Hepatic stellate cell (primary cell): ENCODE measurements at regions not wholly inside any gene's neighbourhood (a gene's known extent, or its start where the extent isn't known, plus 50 kb on each side); places are given as distances from the start of the nearest gene placed in this dataset.
"Not testable (repeated sequence)": the region's sequence is repeated elsewhere in the genome, so short reads cannot be mapped to it uniquely, and the experiment has no call there.

Experiments
- DNase-seq: peaks from one replicate; pipeline ENCODE4 v3.0.0; 2011; ENCODE audit warnings: low spot score

DNA sequence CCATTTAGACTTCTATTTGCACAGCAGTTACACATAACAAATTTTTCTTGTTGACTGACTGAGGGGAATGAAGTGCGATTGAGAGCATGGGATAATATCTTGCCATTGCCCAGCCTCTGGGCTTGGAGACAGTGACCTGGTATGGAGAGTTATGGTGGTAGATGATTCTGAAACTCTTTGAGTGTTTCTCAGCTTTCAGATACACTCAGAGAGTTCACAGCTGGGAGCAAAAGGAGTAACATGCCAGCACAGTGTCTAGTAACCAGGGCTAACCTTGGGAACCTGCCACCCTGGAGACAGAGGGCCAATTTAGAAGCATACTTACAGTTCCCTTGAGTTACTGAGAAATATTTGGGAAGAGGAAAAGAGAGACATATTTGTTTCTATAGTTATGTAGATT is 1099.3 kb upstream of the CELF4 start:
- no peak for DNase-seq

DNA sequence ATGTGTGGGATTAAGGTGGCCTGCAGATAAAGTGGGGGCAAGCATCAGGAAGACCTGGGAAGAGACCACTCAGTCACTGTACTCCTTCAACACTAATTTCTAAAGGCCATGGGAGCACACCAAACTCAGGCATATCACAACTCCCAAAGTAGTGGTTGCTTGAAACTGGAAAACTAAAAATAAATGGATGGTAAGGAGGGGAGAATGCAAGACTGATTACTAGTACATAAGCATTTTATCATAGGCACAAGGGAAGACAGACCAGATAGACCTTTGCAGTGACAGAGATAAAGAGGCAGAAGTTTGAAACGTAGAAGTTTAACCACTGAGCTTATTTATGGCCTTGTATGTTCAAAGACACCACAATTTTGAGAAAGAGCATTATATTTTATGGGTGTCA is 1098.1 kb upstream of the CELF4 start:
- DNase-seq, result no peak

DNA sequence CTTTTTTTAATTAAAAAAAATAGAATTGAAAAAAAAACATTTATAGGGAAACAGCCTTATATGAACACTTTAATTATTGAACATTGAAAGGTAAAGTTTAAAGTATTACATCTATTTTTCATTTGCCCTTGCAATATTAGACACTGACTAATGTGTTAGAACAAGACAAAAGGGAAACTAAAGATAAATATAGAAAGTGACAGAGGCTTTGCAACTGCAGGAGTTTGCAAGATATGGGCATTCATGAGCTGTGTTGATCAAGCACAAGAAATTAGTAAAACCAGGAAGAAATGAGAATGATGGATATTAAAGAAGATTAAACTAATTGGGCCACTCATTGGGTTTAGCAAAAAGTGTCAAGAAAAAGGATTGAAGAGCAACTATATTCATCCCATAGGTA is 1097.7 kb upstream of the CELF4 start:
- no peak for DNase-seq

DNA sequence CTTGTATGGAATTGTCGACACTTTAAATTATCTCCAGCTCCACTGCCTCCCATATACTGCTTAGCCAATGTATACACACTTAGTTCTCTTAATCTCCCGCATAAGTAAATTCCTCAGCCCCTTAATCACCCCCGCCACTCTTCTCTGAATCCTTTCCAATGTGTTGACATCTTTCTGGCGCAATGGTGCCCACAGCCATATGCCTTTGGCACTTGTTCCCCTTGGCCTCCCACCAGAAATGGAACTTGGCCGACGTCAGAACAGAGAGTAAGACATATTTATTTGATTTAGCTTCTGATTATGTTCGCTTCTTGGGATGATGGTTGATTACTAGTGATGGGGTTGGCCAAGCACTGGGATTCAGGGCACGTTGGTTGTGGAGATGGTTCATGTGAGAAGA is 1089.3 kb upstream of the CELF4 start:
- DNase-seq, result no peak

DNA sequence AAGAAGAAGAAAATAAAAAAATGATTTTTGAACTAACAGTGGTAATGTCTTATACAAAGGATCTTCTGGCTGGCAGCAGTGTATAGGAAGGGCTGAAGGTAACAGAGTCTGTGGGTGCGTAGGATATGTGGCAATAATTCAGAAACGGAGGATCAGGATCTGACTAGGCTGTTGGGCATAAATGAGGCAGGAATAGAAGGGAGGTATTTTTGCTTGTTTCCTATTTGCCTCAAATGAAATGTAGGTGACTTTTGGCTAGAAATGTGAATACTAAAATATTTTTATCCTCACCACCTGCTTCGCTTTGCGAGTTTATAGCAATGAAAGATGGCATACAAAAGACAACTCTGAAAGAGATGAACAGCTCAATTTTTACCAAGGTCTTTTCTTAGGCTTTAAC is 1086.1 kb upstream of the CELF4 start:
- no peak for DNase-seq

DNA sequence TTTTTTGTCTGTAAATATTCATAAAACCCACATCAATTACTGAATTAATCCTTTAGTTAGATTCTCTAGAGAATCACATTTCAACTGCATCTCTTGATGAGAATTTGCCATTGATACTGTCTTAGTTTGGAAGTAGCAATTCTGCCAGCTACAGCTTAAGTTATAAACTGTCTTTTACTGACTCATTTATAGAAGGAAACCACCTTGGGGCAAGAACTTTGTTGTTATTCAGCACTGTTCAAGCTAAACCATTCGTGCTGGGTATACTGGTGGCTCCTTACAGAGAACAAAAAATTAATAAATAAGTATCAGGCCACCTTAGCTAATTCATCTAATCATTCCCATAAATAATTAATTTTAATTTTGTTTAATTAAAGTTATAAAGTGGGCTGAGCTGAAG is 1082.6 kb upstream of the CELF4 start:
- no peak for DNase-seq

DNA sequence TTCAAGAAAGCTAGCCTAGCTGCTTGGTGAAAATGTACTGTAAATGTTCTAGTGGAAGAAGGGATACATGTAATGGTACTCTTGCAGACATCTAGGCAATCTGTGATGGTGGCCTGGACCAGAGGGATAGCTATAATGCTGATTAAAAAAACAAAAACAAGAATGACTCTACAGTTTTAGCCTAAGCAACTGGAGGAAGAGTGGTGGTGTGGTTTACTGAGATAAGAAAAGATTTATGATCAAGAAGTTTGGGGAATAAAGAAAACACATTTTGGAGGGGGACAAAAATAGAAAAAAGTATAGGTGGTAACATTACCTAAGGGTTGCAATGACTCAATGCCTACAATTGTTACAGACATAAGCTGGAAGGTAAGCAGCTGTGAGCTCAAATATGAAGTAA is 1080.7 kb upstream of the CELF4 start:
- DNase-seq, result no peak

DNA sequence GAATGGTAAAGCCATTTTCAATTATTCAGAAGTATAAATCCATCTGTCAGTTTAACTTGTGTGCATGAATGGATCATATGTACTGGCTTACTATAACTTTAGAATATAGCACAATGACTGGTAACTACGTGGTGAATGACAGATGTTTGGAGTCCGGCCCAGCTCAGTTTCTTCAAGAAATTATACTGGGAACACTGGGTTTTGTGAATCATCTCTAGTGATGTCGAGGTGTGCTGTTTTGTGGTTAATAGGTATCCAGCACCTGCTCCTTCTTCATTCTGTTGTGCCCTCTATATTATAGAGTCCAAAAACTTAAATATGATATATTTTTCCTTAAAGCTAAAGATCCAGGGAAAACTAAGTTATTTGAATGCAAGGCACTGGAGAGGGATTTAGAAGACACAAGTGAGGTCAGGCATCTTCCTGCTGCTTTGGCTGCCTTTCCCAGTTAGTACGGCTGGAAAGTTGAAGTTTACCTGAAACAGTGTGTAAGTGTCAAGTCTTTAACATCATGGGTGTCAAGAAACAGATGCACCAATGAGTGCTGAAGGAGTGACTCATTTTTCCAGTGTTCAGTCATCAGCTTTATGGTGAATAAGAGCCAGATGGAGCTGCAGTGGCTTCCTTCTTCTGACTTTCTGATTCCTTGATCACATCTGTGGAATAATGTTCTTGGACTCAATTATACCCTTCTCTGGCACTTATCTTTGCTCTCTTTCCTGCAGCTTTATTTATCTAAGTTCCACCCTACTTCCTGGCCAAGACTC is 1079.5 kb upstream of the CELF4 start:
- DNase-seq, result no peak

DNA sequence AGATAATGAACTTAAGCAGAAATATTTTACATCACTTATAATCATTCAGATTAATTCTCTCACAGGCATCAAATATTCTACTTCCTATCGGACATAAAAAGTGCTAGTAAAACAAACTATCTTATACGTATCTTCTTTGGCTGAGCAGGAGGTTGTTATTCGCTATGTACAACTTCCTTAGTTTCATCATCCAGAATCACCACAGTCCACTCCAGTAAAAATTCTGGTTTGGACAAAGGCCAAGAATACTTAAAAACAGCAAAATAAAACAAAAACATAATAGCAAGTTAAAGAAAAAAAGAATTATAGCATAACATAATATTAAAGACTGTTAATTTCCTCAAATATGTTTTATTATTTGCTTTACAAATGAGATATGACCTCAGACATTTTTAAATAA is 1077.1 kb upstream of the CELF4 start:
- no peak for DNase-seq

DNA sequence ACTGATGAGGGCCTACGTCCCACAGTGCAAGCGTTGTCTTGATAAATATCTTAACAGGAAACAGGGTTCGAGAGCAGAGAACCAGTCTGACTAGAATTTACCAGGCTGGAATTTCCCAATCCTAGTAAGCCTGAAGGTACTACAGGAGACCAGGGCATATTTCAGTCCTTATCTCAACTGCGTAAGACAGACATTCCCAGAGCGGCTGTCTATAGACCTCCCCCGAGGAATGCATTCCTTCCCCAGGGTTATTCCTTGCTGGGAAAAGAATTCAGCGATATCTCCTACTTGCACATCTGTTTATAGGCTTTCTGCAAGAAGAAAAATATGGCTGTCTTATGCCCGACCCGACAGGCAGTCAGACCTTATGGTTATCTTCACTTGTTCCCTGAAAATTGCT is 1074.1 kb upstream of the CELF4 start:
- DNase-seq, result not testable (repeated sequence)

DNA sequence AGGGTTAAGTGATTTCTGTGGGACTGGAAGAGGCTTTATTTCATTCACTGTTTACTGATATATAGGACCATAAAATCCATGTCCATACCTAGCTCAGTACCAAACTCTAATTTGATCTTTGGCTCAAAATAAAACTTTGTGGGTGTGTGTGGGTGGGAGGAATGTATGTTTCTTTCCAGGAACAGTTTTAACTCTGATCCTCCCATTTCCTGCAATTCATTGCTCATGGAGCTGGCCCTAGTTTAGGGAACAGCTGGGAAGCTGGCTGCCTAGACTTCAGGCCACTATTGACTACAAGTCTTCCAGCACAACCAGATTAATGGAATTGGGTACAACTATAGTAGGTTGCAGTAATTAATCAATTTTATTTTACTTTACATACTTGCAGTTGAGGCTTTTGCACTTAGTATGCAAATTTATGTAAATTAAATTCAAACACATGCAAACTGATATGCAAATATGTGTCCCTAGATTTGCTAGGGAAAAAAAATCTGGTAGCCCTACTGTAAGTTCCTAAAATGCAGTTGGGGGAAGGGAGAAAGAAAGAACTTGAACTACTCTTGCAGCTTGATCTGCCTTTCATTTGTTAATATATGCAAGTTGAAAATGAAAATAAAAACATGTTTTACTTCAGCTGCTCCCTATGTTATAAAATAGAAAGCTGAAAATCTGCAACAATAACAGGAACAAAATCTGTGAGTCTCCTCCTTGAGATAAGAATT is 1070.3 kb upstream of the CELF4 start:
- no peak for DNase-seq

DNA sequence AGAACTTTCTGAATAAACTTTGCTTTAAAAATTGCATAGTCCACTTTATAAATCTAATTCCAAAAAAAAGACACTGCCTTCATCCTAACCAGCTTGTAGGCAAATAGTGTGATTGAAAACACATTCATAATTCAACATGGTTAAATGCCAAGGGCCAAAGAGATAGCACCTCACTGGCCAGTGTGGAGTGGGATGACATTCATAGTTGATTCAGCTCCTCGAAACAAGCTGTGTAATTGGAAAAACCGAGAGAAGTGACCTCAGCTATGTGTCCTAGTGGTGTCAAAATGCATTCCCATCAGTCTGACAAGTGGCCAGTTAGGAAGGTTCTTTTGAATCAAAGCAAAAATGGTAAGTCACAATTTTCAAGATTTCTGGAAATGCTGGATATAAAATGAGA is 1068.5 kb upstream of the CELF4 start:
- no peak for DNase-seq

DNA sequence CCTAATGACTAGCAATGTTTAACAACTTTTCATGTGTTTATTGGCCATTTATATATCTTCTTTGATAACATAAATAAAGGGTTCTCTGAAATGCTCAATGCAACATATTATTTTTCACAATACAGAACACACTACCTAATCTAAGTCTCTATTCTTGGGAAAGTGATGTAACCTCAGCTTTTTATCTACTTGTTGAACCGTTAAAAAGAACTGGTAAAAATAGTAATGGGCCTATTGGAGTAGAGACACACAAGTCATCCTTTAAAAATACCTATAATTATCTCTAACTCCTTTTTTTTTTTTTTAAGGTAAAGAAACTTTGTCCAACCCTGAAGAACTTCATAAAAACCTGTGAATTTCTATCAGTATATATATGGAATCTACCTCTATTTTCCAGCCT is 1067.7 kb upstream of the CELF4 start:
- DNase-seq, result no peak

DNA sequence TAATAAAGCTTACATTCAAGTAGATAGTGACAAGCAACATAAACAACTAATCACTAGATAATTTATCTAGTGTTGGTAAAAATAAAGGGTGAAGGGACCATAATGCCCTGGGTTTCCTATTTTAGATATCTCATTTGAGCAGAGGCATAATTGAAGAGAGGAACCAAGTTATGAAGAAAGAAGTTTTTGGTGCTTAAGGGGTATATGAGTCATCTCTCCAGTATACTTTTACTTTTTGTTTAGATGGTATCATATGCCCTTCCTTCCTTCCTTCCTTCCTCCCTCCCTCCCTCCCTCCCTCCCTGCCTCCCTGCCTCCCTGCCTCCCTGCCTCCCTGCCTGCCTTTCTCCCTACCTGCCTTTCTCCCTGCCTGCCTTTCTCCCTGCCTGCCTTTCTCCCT is 1053.5 kb upstream of the CELF4 start:
- no peak for DNase-seq

DNA sequence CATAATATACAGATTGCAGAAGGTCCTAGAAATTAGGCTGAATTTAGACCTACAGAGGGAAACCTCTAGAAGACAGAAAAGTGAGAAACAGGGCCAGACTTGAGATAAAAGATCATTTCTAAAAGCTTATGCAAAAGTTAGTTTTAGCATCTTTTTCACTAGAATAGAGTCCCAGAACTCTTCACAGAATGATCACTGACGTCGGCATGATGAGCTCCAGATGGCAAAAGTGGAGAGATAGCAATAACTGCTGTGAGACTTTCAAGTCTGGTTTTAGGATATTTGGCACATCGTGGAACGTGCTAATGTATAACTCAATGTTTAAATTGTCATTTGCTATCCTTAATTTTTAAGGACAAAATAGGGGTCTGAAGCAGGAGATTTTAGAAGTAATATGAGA is 1050.7 kb upstream of the CELF4 start:
- no peak for DNase-seq

DNA sequence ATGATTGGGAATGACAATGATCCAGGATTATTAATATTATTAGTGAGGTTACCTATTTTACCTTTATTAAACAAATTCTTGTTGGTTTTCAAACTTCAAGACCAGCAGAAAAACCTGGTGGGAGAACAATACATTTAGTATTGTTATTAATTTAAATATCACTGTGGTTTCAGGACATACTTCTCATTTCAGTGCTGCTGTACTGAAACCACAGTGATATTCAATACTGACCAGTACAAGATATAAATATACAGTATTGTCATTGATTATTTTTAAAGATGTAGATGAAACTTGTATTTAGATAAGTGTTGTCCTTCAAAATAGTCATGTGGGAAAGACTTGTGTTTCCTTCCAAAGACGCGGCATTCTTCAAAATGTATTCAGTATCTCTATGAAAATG is 1047.3 kb upstream of the CELF4 start:
- DNase-seq, result no peak

DNA sequence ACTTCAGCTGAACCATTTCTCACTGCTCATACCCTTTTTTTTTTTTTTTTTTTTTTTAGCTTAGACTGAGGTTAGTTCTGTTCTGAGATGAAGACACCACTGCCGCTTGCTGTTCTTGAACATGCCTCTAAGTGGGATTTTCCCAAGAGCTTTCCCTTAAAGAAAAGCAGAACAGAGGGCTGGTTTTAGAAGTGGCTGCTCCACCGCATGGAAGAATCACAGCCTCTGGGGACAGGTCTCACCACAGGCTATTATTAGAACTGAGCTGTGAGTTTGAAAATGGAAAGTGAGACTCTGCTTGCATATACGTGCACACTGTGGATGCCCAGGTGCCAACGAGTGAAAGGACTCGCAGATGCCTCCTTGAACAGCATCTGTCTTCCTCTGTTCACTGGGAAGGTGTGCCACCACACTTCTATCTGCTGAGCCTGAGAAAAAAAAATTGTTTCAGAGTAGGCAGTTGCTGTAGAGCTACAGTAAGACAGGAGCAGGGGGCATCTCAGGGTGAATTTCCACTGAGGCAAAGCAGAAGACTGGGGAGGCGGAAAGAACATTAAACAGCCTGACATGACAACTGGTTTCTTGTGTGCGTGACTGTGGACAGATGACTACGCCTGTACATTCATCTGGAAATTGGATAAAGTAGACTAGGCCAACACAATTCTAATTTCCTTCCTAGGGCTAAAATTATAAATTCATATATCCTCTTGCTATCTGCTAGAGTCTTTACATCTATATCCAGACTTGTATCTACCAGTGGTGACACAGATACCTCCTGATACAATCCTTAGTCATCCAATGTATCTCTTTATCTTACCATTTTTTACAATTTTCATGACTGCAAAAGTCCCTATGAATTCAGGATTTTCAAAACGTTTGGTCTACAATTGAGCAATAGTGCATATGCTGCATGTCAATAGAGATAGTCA is 1045.7 kb upstream of the CELF4 start:
- DNase-seq, result no peak

DNA sequence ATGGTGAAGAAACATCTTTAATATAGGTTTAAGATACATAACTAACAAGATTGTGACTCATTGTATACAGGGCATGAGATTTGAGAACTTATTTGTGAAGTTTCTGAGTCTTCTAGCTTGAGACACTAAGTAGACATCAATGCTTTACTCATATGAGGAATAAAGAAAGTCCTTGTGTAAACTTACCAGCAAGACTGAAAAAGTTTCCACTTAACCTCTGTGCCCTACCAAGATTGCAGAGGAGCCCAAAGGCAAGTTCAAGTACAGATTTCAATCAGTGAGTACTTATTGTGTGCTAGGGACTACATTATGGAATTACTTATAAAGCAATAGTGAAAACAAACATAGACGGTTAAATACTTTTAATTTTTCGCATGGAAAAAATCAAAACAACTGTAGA is 1041.2 kb upstream of the CELF4 start:
- no peak for DNase-seq

DNA sequence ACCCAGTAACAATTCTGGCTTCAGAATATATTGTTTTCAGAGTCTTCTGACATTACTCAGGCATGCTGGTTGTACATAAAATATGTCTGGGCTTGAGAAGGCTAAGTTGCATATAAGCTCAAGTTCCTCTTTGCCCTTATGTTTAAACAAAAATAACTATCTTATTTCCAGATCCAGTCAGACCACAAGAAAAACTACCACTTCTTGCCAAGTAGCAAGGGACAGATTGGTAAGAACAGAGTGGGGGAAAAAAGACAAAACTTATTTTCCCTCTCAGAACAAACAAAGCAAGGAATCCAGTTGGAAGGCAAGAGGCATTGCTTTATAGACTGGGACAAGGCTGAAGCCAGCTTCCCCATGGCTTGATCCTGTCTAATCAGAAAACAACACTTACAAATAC is 1036.7 kb upstream of the CELF4 start:
- DNase-seq, result no peak

DNA sequence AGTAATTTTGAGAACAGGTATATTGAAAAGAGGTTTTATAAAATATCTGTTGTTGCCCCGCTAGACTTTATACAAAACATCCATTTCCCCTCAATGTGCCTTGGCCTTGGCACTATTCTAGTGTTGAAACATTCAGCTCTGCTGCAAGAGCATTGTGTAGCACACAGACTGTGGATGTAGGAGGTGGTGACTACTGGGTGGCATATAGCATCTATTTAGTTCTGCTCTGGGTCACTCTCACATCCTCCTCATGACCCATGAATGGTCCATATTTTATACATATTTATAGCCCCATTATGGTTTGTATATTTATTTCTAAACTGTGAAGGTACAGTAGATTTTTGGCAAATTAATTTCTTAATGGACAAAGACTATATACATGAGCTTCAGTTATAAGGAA is 1022.0 kb upstream of the CELF4 start:
- no peak for DNase-seq

DNA sequence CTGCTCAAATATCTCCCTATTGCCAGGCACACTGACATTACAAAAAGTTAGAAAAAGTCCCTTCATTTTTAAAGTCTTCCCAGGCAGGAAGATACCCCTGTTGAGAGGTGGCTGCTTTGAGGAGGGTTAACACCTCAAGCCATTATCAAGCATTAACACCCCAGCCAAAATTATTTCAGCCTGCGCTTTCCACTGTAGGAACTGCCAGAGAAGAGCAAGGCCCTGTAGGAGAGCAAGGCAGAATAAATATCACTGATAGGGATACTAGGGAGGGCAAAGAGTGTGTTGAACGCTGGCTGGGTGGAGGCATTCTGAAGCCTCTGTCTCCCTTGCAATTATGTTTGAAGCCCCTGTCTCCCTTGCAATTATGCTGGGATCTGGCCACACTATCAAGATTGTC is 1020.7 kb upstream of the CELF4 start:
- DNase-seq, result no peak

DNA sequence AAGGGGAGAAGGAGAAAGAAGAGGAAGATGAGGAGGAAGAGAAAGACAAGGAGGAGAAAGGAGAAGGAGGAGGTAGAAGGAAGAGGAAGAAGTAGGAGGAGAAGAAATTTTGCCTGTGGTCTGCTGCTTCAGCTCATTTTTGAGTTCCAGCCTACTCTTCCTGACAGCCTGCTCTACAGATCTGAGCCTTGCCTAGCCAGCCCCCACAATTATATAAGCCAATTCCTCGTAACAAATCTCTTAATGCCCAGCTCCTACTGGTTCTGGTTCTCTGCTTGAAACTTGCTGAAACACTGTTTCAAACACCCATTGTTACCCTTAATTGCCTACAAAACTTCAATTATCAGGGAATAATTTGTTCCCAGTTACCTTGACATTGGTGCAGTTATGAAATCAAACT is 1014.2 kb upstream of the CELF4 start:
- no peak for DNase-seq

DNA sequence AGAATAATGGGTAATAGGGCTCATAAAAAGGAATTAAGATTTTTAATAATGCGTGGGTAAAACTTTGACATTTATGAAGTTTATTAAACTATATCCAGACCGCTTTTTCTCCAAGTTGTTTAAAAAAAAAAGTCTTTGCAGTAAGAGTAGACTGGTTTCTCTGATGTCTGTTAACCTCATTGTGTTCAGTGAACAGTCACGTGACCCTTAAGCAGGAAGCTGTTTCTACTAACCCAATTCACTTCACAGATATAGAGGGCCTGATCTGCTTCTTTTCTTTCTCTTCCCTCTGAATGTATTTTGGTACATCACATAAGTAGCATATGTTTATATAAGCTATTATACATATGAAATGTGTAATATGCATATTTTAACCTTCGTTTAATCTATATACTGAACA is 1011.3 kb upstream of the CELF4 start:
- no peak for DNase-seq
